Smooth muscle cell (in vitro differentiated cells): ENCODE measurements at regions not wholly inside any gene's neighbourhood (a gene's known extent, or its start where the extent isn't known, plus 50 kb on each side); places are given as distances from the start of the nearest gene placed in this dataset.

Experiments
- DNase-seq: peaks from one replicate; lab custom pipeline; 2025; ENCODE audit not compliant: unreplicated experiment; lab: John Stamatoyannopoulos, UW
- H2AFZ ChIP-seq: fragments of 200-600 bp; sonication (generic); 2 replicates; pipeline ENCODE4 v1.6.0; 2016; ENCODE audit warnings: antibody characterized with exemption, low read depth, mild to moderate bottlenecking
- H3F3A ChIP-seq: fragments of 200-600 bp; sonication (generic); 2 replicates; pipeline ENCODE4 v1.6.0; 2017; ENCODE audit warnings: antibody characterized with exemption, low read depth
- H3K27ac ChIP-seq: fragments of 200-600 bp; sonication (generic); 2 replicates; pipeline ENCODE4 v1.5.1; 2016; ENCODE audit warnings: low read depth, mild to moderate bottlenecking
- H3K27me3 ChIP-seq: fragments of 200-600 bp; sonication (generic); 2 replicates; pipeline ENCODE4 v1.6.1; 2016; ENCODE audit warnings: low read depth, mild to moderate bottlenecking
- H3K36me3 ChIP-seq: fragments of 200-600 bp; sonication (generic); 2 replicates; pipeline ENCODE4 v1.5.1; 2016; ENCODE audit warnings: low read depth
- H3K4me1 ChIP-seq: fragments of 200-600 bp; sonication (generic); 2 replicates; pipeline ENCODE4 v1.5.1; 2016; ENCODE audit warnings: low read depth
- H3K4me2 ChIP-seq: fragments of 200-600 bp; sonication (generic); 2 replicates; pipeline ENCODE4 v1.6.0; 2016; ENCODE audit warnings: mild to moderate bottlenecking
- H3K4me3 ChIP-seq: fragments of 200-600 bp; sonication (generic); 2 replicates; pipeline ENCODE4 v1.5.1; 2016; ENCODE audit warnings: mild to moderate bottlenecking
- H3K79me2 ChIP-seq: fragments of 200-600 bp; sonication (generic); 2 replicates; pipeline ENCODE4 v1.6.0; 2016; ENCODE audit warnings: low read depth, mild to moderate bottlenecking
- H3K9ac ChIP-seq: fragments of 200-600 bp; sonication (generic); 2 replicates; pipeline ENCODE4 v1.6.0; 2016; ENCODE audit warnings: low read depth
- H3K9me3 ChIP-seq: fragments of 200-600 bp; sonication (generic); replicated peaks from 2 replicates; pipeline ENCODE4 v1.5.1; 2016; ENCODE audit warnings: low read depth
- H4K20me1 ChIP-seq: fragments of 200-600 bp; sonication (generic); 2 replicates; pipeline ENCODE4 v1.6.0; 2016; ENCODE audit warnings: low read depth
- WGBS: methylation state at CpG from one replicate; pipeline ENCODE4 v1.1.7; 2016; ENCODE audit warnings: low lambda C conversion rate; 5-methylcytosine and 5-hydroxymethylcytosine counted together
- TF ChIP-seq, protein P1 (sequence below): fragments of 200-600 bp; sonication (generic); IDR thresholded peaks from 2 replicates; pipeline ENCODE4 v1.5.1; 2017; ENCODE audit warnings: borderline replicate concordance, mild to moderate bottlenecking, antibody characterized with exemption; ENCODE audit not compliant: insufficient read depth, poor library complexity, severe bottlenecking

DNA sequence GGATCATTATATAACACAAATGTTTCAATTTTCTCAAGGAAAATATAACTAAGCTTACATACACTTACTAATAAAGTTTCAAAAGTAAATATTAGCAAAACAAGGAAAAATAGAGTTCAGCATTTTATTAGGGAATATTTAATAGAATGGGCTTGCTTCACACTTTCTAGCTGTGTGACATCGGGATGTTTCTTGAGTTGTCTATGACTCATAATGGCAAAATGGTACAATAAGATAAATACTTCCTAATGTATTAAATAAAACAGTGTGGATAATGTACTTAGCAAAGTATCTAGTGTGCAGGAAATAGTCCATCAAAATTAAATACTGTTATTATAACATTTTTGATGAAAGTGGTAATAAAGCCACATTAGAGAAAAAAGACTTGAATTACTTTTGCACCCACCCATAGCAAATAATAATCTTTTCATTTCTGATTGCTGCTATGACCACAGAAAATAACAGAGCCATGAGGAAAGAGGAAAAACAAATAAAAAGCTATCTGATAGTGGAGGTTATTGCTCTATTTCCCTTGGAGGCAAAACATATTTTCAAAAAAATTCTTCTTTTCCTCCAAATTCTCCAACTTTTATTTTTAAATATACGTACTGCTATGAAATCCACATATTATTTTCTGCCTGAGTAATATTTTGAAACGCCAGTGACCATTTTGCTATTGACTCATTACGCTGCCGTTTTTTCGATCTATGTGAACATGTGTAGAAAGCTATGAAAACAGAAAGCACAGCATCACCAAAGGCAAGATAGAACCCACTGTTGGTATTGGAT, 272.9 kb upstream of the KLF6 start:
- Histone ChIP-seq H2AFZ (peak overlapping the region; percentile 79), H3K9ac (no peak overlapping the region), H3K79me2 (no peaks in the 10 kb centered on the region), H3K27me3 (no peaks in the 10 kb centered on the region), H3K9me3 (no peaks in the 10 kb centered on the region), H3K4me3 (no peak overlapping the region), H3F3A (no peaks in the 10 kb centered on the region), H3K27ac (no peak overlapping the region), H3K36me3 (no peaks in the 10 kb centered on the region), H3K4me2 (no peak overlapping the region), H4K20me1 (no peaks in the 10 kb centered on the region), H3K4me1 (no peaks in the 10 kb centered on the region)
- WGBS: 80% methylated on average over 6 of the region's 6 CpGs
- DNase-seq: no peak
- TF ChIP-seq, protein P1, sequence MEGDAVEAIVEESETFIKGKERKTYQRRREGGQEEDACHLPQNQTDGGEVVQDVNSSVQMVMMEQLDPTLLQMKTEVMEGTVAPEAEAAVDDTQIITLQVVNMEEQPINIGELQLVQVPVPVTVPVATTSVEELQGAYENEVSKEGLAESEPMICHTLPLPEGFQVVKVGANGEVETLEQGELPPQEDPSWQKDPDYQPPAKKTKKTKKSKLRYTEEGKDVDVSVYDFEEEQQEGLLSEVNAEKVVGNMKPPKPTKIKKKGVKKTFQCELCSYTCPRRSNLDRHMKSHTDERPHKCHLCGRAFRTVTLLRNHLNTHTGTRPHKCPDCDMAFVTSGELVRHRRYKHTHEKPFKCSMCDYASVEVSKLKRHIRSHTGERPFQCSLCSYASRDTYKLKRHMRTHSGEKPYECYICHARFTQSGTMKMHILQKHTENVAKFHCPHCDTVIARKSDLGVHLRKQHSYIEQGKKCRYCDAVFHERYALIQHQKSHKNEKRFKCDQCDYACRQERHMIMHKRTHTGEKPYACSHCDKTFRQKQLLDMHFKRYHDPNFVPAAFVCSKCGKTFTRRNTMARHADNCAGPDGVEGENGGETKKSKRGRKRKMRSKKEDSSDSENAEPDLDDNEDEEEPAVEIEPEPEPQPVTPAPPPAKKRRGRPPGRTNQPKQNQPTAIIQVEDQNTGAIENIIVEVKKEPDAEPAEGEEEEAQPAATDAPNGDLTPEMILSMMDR: no peak

DNA sequence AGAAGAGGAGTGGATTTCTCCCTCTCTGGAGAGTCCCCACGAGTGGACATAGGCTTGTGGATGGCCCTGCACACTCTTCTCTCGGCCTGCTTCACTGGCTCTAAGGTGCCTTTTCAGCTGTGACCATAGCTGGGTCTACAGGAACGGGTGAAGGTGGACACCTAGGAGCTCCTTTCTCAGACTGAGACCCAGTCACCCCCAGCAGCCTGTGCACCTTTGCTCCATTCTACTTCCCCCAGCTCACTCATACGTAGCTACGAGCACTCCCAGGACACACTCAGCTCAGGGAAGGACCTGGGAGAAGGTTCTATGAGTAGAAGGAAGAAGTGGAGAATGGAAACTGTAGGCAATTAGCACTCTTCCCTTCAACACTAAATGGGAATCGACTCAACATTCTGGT, 272.0 kb upstream of the KLF6 start:
- Histone ChIP-seq H3K27me3 (no peaks in the 10 kb centered on the region), H3K4me2 (no peak overlapping the region), H3K79me2 (no peaks in the 10 kb centered on the region), H3K9me3 (no peaks in the 10 kb centered on the region), H3F3A (no peaks in the 10 kb centered on the region), H3K27ac (no peak overlapping the region), H4K20me1 (no peaks in the 10 kb centered on the region), H3K4me1 (no peaks in the 10 kb centered on the region), H3K4me3 (no peak overlapping the region), H2AFZ (no peak overlapping the region), H3K36me3 (no peaks in the 10 kb centered on the region), H3K9ac (no peak overlapping the region)
- TF ChIP-seq, protein P1: no peak
- DNase-seq: no peak
- WGBS: 93% methylated on average over 6 of the region's 6 CpGs

DNA sequence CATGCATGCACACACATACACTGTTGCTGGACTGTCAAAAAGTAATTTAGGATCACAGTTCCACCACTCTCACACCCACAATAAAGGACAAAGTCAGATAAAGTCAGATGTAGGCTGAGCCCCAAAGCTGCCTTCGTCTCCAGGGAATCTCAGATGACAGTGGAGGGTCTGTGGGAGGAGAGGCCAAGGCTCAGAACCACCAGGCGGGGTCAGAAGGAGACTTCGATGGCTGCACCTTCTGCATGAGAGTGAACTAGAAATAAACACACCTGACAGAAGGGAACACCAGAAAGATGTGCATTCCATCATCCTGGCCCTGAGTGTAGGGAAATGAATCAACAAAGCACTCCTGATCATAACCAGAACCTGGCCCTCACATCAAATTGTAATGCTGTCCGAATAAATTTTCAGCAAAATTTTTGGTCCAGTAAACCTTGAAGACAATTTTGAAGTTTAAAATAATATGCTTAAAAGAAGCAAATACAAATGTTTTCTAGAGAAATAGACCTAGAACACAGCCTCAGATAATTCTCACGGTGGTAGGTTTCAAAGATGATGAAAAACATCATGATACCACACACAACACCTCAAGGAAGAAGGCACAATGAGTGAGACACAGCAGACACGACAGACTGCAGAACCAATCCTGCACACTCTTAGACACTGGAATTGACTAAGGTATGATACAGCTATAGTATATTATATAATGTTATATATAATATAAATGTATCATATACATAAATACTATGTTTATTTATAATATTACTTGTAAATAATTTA, 269.8 kb upstream of the KLF6 start:
- DNase-seq: no peak
- TF ChIP-seq, protein P1: no peak
- H3K36me3 ChIP-seq: no peaks in the 10 kb centered on the region
- H3F3A ChIP-seq: no peaks in the 10 kb centered on the region
- H3K9me3 ChIP-seq: no peaks in the 10 kb centered on the region
- H2AFZ ChIP-seq: peak overlapping the region; percentile 8
- 90% methylated on average over 6 of the region's 6 CpGs for WGBS
- no peaks in the 10 kb centered on the region for H4K20me1 ChIP-seq
- no peaks in the 10 kb centered on the region for H3K79me2 ChIP-seq
- H3K27me3 ChIP-seq: no peaks in the 10 kb centered on the region
- no peak overlapping the region for H3K4me2 ChIP-seq
- H3K4me1 ChIP-seq: peaks cover 4% of the 10 kb centered on the region
- H3K9ac ChIP-seq: no peak overlapping the region
- H3K27ac ChIP-seq: no peak overlapping the region
- H3K4me3 ChIP-seq: no peak overlapping the region
